Glutamatergic neuron (in vitro differentiated cells): ENCODE measurements at regions not wholly inside any gene's neighbourhood (a gene's known extent, or its start where the extent isn't known, plus 50 kb on each side); places are given as distances from the start of the nearest gene placed in this dataset.

Experiments used
- DNase-seq: peaks from one replicate; pipeline ENCODE4 v3.0.0; 2022
- H3K27ac Mint-ChIP-seq: one replicate; pipeline ENCODE4 v1.8.0; 2020; ENCODE audit warnings: mild to moderate bottlenecking, mixed read lengths, inconsistent platforms; ENCODE audit not compliant: unreplicated experiment
- H3K27me3 Mint-ChIP-seq: one replicate; pipeline ENCODE4 v1.8.0; 2020; ENCODE audit warnings: mild to moderate bottlenecking, moderate library complexity, mixed read lengths, inconsistent platforms; ENCODE audit not compliant: unreplicated experiment
- H3K36me3 Mint-ChIP-seq: one replicate; pipeline ENCODE4 v1.8.0; 2020; ENCODE audit warnings: mild to moderate bottlenecking, mixed read lengths, inconsistent platforms; ENCODE audit not compliant: unreplicated experiment
- H3K4me1 Mint-ChIP-seq: one replicate; pipeline ENCODE4 v1.8.0; 2020; ENCODE audit warnings: mild to moderate bottlenecking, low read depth, mixed read lengths, inconsistent platforms; ENCODE audit not compliant: unreplicated experiment
- H3K4me3 Mint-ChIP-seq: one replicate; pipeline ENCODE4 v1.8.0; 2020; ENCODE audit warnings: mild to moderate bottlenecking, mixed read lengths, inconsistent platforms; ENCODE audit not compliant: unreplicated experiment
- H3K9me3 Mint-ChIP-seq: one replicate; pipeline ENCODE4 v1.8.0; 2020; ENCODE audit warnings: mild to moderate bottlenecking, moderate library complexity, mixed read lengths, inconsistent platforms; ENCODE audit not compliant: unreplicated experiment
- TF ChIP-seq, protein P1 (sequence below): fragments of 200-600 bp; sonication (generic); IDR thresholded peaks from one replicate; pipeline ENCODE4 v1.5.0; 2021; ENCODE audit not compliant: partially characterized antibody, unreplicated experiment

DNA sequence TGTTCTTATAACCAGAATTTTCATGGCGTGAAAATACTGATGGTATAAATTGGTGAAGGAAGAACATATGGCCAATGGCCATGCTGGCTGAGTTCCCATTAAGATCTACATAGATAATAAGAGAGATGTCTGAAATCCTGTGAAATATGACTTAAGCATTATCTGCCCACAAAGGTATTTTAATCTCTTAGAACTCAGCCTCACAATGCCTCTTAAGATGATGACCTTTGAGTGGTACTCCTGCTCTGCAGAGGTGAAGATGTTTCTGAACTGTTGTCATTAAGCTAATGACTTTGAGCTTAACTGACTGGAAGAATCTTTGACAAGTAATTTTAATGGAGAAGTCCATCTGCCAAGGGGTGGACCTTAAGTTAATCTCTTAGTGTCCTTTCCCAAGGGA, 148.7 kb downstream of the ZNF326 start:
- peaks cover 7% of the 10 kb centered on the region for H3K9me3 Mint-ChIP-seq
- no peak overlapping the region for H3K4me3 Mint-ChIP-seq
- H3K27me3 Mint-ChIP-seq = no peaks in the 10 kb centered on the region
- TF ChIP-seq, protein P1, sequence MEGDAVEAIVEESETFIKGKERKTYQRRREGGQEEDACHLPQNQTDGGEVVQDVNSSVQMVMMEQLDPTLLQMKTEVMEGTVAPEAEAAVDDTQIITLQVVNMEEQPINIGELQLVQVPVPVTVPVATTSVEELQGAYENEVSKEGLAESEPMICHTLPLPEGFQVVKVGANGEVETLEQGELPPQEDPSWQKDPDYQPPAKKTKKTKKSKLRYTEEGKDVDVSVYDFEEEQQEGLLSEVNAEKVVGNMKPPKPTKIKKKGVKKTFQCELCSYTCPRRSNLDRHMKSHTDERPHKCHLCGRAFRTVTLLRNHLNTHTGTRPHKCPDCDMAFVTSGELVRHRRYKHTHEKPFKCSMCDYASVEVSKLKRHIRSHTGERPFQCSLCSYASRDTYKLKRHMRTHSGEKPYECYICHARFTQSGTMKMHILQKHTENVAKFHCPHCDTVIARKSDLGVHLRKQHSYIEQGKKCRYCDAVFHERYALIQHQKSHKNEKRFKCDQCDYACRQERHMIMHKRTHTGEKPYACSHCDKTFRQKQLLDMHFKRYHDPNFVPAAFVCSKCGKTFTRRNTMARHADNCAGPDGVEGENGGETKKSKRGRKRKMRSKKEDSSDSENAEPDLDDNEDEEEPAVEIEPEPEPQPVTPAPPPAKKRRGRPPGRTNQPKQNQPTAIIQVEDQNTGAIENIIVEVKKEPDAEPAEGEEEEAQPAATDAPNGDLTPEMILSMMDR = no peak
- no peak overlapping the region for H3K27ac Mint-ChIP-seq
- no peaks in the 10 kb centered on the region for H3K4me1 Mint-ChIP-seq
- H3K36me3 Mint-ChIP-seq = peaks cover 10% of the 10 kb centered on the region
- DNase-seq = no peak

GRCh38 chr1:90142697-90143096, 147.8 kb downstream of the ZNF326 start:
- H3K4me3 Mint-ChIP-seq = no peak overlapping the region
- H3K36me3 Mint-ChIP-seq = peaks cover 10% of the 10 kb centered on the region
- H3K27ac Mint-ChIP-seq = no peak overlapping the region
- no peaks in the 10 kb centered on the region for H3K27me3 Mint-ChIP-seq
- TF ChIP-seq, protein P1 = no peak
- DNase-seq = no peak
- H3K4me1 Mint-ChIP-seq = no peaks in the 10 kb centered on the region
- peaks cover 7% of the 10 kb centered on the region for H3K9me3 Mint-ChIP-seq

DNA sequence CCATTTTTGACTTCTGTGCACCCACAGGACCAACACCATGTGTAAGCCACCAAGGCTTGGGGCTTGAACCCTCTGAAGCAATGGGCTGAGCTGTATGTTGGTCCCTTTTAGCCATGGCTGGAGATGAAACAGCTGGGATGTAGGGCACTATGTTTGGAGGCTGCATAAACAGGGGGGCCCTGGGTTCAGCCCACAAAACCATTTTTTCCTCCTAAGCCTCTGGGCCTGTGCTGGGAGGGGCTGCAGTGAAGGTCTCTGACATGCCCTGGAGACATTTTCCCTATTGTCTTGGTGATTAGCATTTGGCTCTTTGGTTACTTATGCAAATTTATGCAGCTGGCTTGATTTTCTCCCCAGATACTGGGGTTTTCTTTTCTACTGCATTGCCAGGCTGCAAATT, 144.9 kb downstream of the ZNF326 start:
- H3K4me1 Mint-ChIP-seq = peaks cover 3% of the 10 kb centered on the region
- DNase-seq = no peak
- peaks cover 7% of the 10 kb centered on the region for H3K9me3 Mint-ChIP-seq
- TF ChIP-seq, protein P1 = no peak
- H3K27me3 Mint-ChIP-seq = no peaks in the 10 kb centered on the region
- no peak overlapping the region for H3K4me3 Mint-ChIP-seq
- peaks cover 16% of the 10 kb centered on the region for H3K36me3 Mint-ChIP-seq
- no peak overlapping the region for H3K27ac Mint-ChIP-seq

DNA sequence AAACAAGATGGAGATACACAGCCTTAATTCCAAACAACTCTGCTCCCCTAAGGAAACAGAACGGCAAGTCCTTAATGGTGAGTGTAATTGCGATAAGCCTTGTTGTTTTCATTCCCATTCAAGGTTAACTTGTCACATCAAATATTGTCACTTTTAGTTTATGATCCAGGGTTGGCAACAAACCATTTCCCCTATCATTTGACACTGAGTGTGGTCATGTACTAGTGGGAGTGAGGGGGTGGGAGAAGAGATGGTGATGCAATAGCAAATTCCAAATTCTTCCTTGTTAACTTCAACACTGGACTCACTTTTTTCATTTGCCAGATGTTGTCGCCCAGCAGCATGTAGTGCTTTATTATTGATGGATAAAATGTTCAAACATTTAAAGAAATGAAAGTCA, 140.4 kb downstream of the ZNF326 start:
- Mint-ChIP-seq H3K4me1 (peaks cover 10% of the 10 kb centered on the region), H3K36me3 (peaks cover 10% of the 10 kb centered on the region), H3K27me3 (no peaks in the 10 kb centered on the region)

DNA sequence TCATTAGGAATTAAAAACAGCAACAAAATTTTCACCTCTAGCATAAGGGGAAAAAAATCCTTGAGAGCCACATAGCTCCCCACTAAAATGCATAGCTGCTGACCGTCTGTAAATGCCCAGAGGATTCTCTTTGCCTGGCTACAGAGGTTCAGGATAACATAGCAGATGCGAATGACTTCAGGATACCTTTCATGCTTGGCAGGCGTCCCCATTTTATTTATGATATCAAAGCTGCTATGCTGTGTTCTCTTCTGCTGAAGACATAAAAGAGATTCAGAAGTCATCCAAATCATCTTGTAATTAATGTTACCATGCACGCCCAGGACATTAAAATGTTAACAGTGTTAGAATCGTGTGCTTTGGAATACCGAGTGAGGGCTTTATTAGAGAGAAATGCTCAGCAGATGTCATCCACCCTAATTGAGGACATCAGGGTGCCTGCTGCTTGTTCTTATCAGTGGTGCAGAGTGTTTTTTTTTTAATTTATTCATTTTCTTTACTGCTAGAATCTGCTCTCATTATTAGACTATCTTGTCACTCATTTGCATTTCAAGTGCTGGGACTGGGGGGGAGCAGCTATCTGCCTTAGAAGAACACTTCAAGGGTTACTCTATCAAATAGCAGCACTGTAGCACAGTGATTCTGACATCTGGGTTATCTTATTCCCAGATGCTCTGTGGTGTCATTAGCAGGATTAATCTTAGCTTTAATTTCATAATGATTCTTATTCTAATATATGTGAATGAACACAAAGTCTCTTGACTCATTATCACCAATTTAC, 139.5 kb downstream of the ZNF326 start:
- TF ChIP-seq, protein P1 = no peak
- H3K4me3 Mint-ChIP-seq = no peak overlapping the region
- peaks cover 10% of the 10 kb centered on the region for H3K4me1 Mint-ChIP-seq
- peaks cover 7% of the 10 kb centered on the region for H3K36me3 Mint-ChIP-seq
- H3K27ac Mint-ChIP-seq = peak overlapping the region; percentile 13
- no peak for DNase-seq
- no peaks in the 10 kb centered on the region for H3K27me3 Mint-ChIP-seq
- peaks cover 2% of the 10 kb centered on the region for H3K9me3 Mint-ChIP-seq

More for the DNA sequence above, 140.4 kb downstream of the ZNF326 start:
- DNase-seq = no peak
- H3K4me3 Mint-ChIP-seq = no peak overlapping the region
- no peak overlapping the region for H3K27ac Mint-ChIP-seq
- TF ChIP-seq, protein P1 = no peak
- peaks cover 5% of the 10 kb centered on the region for H3K9me3 Mint-ChIP-seq
